Ovary (tissue), 7 donors: ENCODE measurements at regions not wholly inside any gene's neighbourhood (a gene's known extent, or its start where the extent isn't known, plus 50 kb on each side); places are given as distances from the start of the nearest gene placed in this dataset.

Experiments used
- DNase-seq, 5 donors: peaks; one replicate each; pipeline ENCODE4 v3.0.0-alpha.2; 2019 to 2020
- H3K27ac ChIP-seq, 2 donors: fragments of 200-600 bp; one replicate each; pipeline versions ENCODE4 v1.5.1 to v1.8.0; 2019 to 2022
- H3K27me3 ChIP-seq: fragments of 200-600 bp; one replicate; pipeline ENCODE4 v1.8.0; 2022
- H3K36me3 ChIP-seq: fragments of 200-600 bp; sonication (generic); one replicate; pipeline ENCODE4 v1.5.1; 2019
- H3K4me1 ChIP-seq: one replicate; pipeline ENCODE4 v1.8.1; 2013; ENCODE audit warnings: mild to moderate bottlenecking, moderate library complexity; ENCODE audit not compliant: insufficient read depth
- H3K4me3 ChIP-seq: fragments of 200-600 bp; sonication (generic); one replicate; pipeline ENCODE4 v1.5.1; 2017
- H3K9me3 ChIP-seq, 2 donors: fragments of 200-600 bp in 1 of 2; sonication (generic) in 1 of 2; one replicate each; pipeline versions ENCODE4 v1.5.1 to v1.8.1; 2013 to 2019; ENCODE audit warnings: mild to moderate bottlenecking in 1 of 2, moderate library complexity in 1 of 2
- CTCF ChIP-seq, 3 donors: fragments of 450-650 bp in 2 of 3; fragments of 200-600 bp in 1 of 3; IDR thresholded peaks; one replicate each; pipeline versions ENCODE4 v1.5.1 to v1.8.0; 2016 to 2022; ENCODE audit warnings: antibody characterized with exemption in 3 of 3, mild to moderate bottlenecking in 1 of 3
- EP300 ChIP-seq: sonication (generic); formaldehyde crosslinking; IDR thresholded peaks from one replicate; pipeline ENCODE4 v1.6.1; 2017; ENCODE audit warnings: antibody characterized with exemption
- POLR2A ChIP-seq: fragments of 450-650 bp; IDR thresholded peaks from one replicate; pipeline ENCODE4 v1.6.1; 2017; ENCODE audit warnings: antibody characterized with exemption, mild to moderate bottlenecking, moderate library complexity
- WGBS, 3 donors: extraction: QIAGEN DNeasy Blood & Tissue Kit in 1 of 3; methylation state at CpG; one replicate each; pipeline versions ENCODE4 v1.1.5 to v1.1.7; 2013 to 2017; 5-methylcytosine and 5-hydroxymethylcytosine counted together
- intact Hi-C, 4 donors: fragments of 100-400 bp; cut with DNase I; formaldehyde crosslinking; loops; one replicate each; pipeline versions ENCODE4 v1.11.0 to v1.15.1; 2022 to 2023
- donor health status: DM: no; HTN: no; CAD: no; lungs with moderate emphysema.
- donor health status: DM: no; HTN: no; CAD: no.
- donor health status: Bipolar disorder and iron deficiency.
- donor health status: DM: no; HTN: no; CAD: no.
- donor health status: DM: yes; HTN: yes; CAD: no.

DNA sequence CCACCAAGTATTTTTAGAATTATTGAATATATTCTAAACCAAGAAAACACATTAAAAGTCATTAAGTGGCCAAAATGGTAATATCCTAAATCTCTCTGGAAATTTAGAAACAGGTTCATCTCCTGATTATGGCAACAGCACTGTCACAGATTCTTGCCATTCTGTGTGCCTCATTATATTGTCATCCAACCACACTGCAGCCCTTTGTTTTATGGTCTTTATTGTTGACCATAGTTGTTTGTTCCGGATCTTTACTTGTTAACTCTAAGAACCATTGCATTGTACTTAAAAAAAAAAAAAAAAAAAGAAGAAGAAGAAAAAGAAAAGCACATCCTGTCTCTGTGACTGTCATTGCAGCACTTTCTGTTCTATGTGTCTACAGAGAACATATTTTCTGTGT lies 822.1 kb upstream of the ADGRL3 start:
- H3K4me1 ChIP-seq = no peaks in the 10 kb centered on the region
- TF ChIP-seq POLR2A (no peak), CTCF (IDR thresholded peaks at IDR 0.05) (no peak)
- no peaks in the 10 kb centered on the region for H3K36me3 ChIP-seq
- DNase-seq = no peak
- H3K27ac ChIP-seq = no peak overlapping the region
- no peak overlapping the region for H3K4me3 ChIP-seq
- no peaks in the 10 kb centered on the region for H3K9me3 ChIP-seq
- 85 to 92% (median 87%) methylated on average over 1 of the region's 1 CpG for WGBS, 3 donors
- intact Hi-C loops = no loop called here
- H3K27me3 ChIP-seq = no peaks in the 10 kb centered on the region

- 34 to 45% (median 42%) methylated on average over 2 of the region's 2 CpGs for WGBS, 3 donors
- no peaks in the 10 kb centered on the region for H3K36me3 ChIP-seq
- DNase-seq = no peak
- no peaks in the 10 kb centered on the region for H3K27me3 ChIP-seq
- H3K4me1 ChIP-seq = no peaks in the 10 kb centered on the region
- no peaks in the 10 kb centered on the region for H3K9me3 ChIP-seq
- no peak overlapping the region for H3K27ac ChIP-seq
- intact Hi-C loops = no loop called here
- TF ChIP-seq POLR2A (no peak), CTCF (IDR thresholded peaks at IDR 0.05) (no peak), EP300 (no peak)
- no peak overlapping the region for H3K4me3 ChIP-seq
Observed at GRCh38 chr4:60384516-60384915, 815.6 kb upstream of the ADGRL3 start.

DNA sequence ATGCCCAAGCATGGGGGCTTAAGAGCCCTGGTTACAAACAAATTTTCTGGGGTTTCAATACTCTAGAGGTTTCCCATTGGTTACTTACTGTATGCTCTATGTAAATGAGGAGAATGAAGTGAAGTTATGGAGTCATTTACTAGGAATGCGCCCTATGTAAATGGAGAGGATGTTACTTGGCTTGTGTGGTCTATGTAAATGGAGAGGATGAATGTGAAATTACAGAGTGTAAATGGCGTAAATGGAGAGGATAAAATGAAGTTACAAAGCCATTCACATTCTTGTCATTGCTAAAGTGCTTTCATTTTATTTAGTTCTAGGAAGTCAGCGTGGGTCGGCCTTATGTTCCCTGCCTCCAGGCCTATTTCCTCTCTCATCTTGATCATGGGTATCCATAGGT lies 810.5 kb upstream of the ADGRL3 start:
- H3K4me1 ChIP-seq = no peaks in the 10 kb centered on the region
- H3K4me3 ChIP-seq = no peak overlapping the region
- TF ChIP-seq EP300 (no peak), POLR2A (no peak), CTCF (IDR thresholded peaks at IDR 0.05) (no peak)
- DNase-seq = no peak
- H3K9me3 ChIP-seq = no peaks in the 10 kb centered on the region
- H3K27me3 ChIP-seq = no peaks in the 10 kb centered on the region
- H3K36me3 ChIP-seq = no peaks in the 10 kb centered on the region
- H3K27ac ChIP-seq = no peak overlapping the region
- WGBS, 3 donors = 92 to 93% (median 93%) methylated on average over 4 of the region's 4 CpGs
- intact Hi-C loops = no loop called here

DNA sequence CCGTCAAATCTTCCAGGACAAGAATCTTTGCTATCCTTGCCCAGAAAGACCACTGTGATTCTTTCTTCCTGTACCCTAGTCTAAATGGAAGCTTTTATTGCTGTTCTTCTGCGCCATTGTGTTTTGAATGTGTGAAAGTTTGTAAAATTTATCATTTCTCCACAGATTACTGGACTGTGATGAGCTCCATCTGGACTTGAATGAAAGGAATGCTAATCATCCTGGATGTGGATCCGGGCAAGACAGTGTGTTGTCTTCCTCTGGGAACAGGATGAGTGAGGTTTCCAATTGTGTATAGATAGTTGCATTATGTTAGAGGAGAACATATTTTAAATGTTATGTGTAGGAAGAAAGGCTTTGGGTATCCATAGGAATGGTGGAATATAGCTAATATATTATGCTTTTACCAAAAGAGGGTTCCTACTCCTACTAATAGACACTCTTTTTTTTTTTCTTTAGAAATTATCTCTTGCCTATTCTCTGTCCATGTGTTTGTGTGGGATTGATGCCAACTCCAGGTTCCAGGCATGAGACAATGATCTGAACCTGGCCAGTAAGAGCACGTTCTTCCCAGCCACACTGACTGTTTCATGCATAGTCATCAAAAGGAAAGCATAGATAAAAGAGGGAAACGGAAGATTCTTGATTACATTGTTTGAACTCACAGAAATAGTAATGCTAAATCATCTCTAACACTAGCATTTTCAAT lies 803.6 kb upstream of the ADGRL3 start:
- no peaks in the 10 kb centered on the region for H3K27me3 ChIP-seq
- intact Hi-C loops = no loop called here
- no peak for DNase-seq
- H3K36me3 ChIP-seq = no peaks in the 10 kb centered on the region
- no peak for TF ChIP-seq EP300
- TF ChIP-seq CTCF (IDR thresholded peaks at IDR 0.05) = no peak
- TF ChIP-seq POLR2A = no peak
- no peak overlapping the region for H3K27ac ChIP-seq
- 20 to 28% (median 21%) methylated on average over 5 of the region's 5 CpGs for WGBS, 3 donors
- no peaks in the 10 kb centered on the region for H3K9me3 ChIP-seq
- H3K4me3 ChIP-seq = no peak overlapping the region
- no peaks in the 10 kb centered on the region for H3K4me1 ChIP-seq
